Cardiac muscle cell (in vitro differentiated cells and primary cell): ENCODE measurements at regions not wholly inside any gene's neighbourhood (a gene's known extent, or its start where the extent isn't known, plus 50 kb on each side); places are given as distances from the start of the nearest gene placed in this dataset.
"Not testable (repeated sequence)": the region's sequence is repeated elsewhere in the genome, so short reads cannot be mapped to it uniquely, and the experiment has no call there.

ENCODE experiments used
- DNase-seq, 2 donors: peaks; one replicate each; pipeline versions ENCODE4 v3.0.0 to v3.0.0-alpha.2; 2010 to 2017; ENCODE audit warnings: low read depth in 1 of 2, low spot score in 1 of 2
- H3K27ac ChIP-seq: fragments of 200-600 bp; sonication (generic); 2 replicates; pipeline ENCODE4 v1.5.1; 2016
- H3K27me3 ChIP-seq: fragments of 200-600 bp; sonication (generic); 2 replicates; pipeline ENCODE4 v1.6.0; 2016; ENCODE audit warnings: control low read depth
- H3K36me3 ChIP-seq: fragments of 200-600 bp; sonication (generic); 2 replicates; pipeline ENCODE4 v1.5.1; 2016; ENCODE audit warnings: control low read depth
- H3K4me1 ChIP-seq: fragments of 200-600 bp; sonication (generic); 2 replicates; pipeline ENCODE4 v1.8.1; 2017; ENCODE audit warnings: low read depth, mild to moderate bottlenecking, mixed run types
- H3K4me3 ChIP-seq: fragments of 200-600 bp; sonication (generic); 2 replicates; pipeline ENCODE4 v1.5.1; 2016; ENCODE audit warnings: mild to moderate bottlenecking
- H3K9me3 ChIP-seq: fragments of 200-600 bp; sonication (generic); 2 replicates; pipeline ENCODE4 v1.5.1; 2017; ENCODE audit warnings: low read depth, mild to moderate bottlenecking, control low read depth
- CTCF ChIP-seq: IDR thresholded peaks from 2 replicates; pipeline ENCODE4 v1.5.1; 2012; ENCODE audit warnings: low read depth, mild to moderate bottlenecking, low read length

GRCh38 chr12:23245186-23245585 is 620.2 kb downstream of the ETNK1 start:
- Histone ChIP-seq H3K27me3 (no peaks in the 10 kb centered on the region), H3K36me3 (no peaks in the 10 kb centered on the region), H3K4me1 (peaks cover 9% of the 10 kb centered on the region), H3K4me3 (no peak overlapping the region), H3K27ac (no peak overlapping the region), H3K9me3 (no peaks in the 10 kb centered on the region)
- TF ChIP-seq CTCF: no peak
- DNase-seq: no peak

GRCh38 chr12:23253191-23253590 is 628.2 kb downstream of the ETNK1 start:
- H3K4me3 ChIP-seq: no peak overlapping the region
- no peaks in the 10 kb centered on the region for H3K9me3 ChIP-seq
- H3K27ac ChIP-seq: no peak overlapping the region
- H3K27me3 ChIP-seq: no peaks in the 10 kb centered on the region
- no peaks in the 10 kb centered on the region for H3K36me3 ChIP-seq
- TF ChIP-seq CTCF: no peak
- H3K4me1 ChIP-seq: no peaks in the 10 kb centered on the region
- no peak for DNase-seq

- not testable (repeated sequence) for H3K4me1 ChIP-seq, H3K4me3 ChIP-seq
Observed at GRCh38 chr12:23253910-23254309, 628.9 kb downstream of the ETNK1 start.

DNA sequence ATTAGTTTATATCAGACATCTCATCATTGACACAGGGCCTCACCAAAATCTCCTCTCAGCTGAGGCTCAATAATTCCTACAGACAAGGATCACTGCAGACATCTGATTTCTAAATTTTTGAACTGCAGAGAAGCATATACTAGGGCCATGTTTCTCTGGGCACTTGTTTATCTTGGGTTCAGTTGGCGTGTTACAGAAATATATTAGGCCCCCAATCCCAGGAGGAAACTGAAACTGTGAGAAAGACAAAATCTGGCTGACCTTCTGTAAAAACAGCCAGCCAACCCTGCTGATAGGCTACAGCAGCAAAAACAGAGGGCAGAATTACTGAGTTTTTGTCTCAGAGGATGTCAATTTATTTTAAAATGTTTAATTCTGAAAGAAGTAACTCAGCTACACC is 634.6 kb downstream of the ETNK1 start:
- Histone ChIP-seq H3K27ac (no peak overlapping the region), H3K36me3 (no peaks in the 10 kb centered on the region), H3K9me3 (no peaks in the 10 kb centered on the region), H3K27me3 (no peaks in the 10 kb centered on the region), H3K4me3 (no peak overlapping the region), H3K4me1 (no peaks in the 10 kb centered on the region)
- DNase-seq: no peak
- TF ChIP-seq CTCF: no peak

More at GRCh38 chr12:23253910-23254309, 628.9 kb downstream of the ETNK1 start:
- H3K9me3 ChIP-seq, H3K27me3 ChIP-seq, H3K27ac ChIP-seq, H3K36me3 ChIP-seq, DNase-seq: not testable (repeated sequence)

DNA sequence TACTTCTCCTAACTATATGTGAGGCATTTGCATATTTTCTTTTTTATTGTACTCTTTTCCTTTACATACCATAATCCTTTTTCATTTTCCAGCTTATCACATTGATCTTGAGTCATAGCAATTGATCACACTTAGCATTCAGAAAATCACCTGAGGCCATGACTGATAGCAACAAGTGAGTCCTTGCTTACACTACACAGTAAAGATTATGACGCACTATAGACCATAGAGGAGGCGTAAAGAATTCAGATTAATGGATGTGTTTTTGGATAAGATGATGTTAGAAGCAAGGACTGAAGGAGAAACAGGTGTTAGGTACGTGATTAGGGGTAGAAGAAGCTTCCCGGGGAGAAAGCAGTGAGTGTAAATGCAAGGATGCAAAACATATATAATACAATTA is 637.7 kb downstream of the ETNK1 start:
- H3K27ac ChIP-seq: no peak overlapping the region
- H3K4me3 ChIP-seq: no peak overlapping the region

GRCh38 chr12:23277831-23278230 is 652.9 kb downstream of the ETNK1 start:
- no peak for DNase-seq
- no peaks in the 10 kb centered on the region for H3K27me3 ChIP-seq
- no peak overlapping the region for H3K27ac ChIP-seq
- no peaks in the 10 kb centered on the region for H3K9me3 ChIP-seq
- no peaks in the 10 kb centered on the region for H3K4me1 ChIP-seq
- no peak for TF ChIP-seq CTCF
- H3K36me3 ChIP-seq: no peaks in the 10 kb centered on the region
- H3K4me3 ChIP-seq: no peak overlapping the region

More for the DNA sequence above, 637.7 kb downstream of the ETNK1 start:
- H3K36me3 ChIP-seq: no peaks in the 10 kb centered on the region
- no peaks in the 10 kb centered on the region for H3K27me3 ChIP-seq
- H3K4me1 ChIP-seq: no peaks in the 10 kb centered on the region
- DNase-seq: no peak
- H3K9me3 ChIP-seq: no peaks in the 10 kb centered on the region
- TF ChIP-seq CTCF: no peak
